CD4-positive, alpha-beta T cell (primary cell): ENCODE measurements at regions not wholly inside any gene's neighbourhood (a gene's known extent, or its start where the extent isn't known, plus 50 kb on each side); places are given as distances from the start of the nearest gene placed in this dataset.

Experiments used
- ATAC-seq: fragments of 200-7000 bp; cut with Tn5 transposase; one replicate; pipeline ENCODE4 v1.10.0; 2022; ENCODE audit warnings: mild to moderate bottlenecking; ENCODE audit not compliant: poor library complexity
- CTCF ChIA-PET: fragments of 350-600 bp; sonication (Branson Sonifier 250); formaldehyde crosslinking; loops from one replicate; lab custom pipeline; 2021; ENCODE audit warnings: antibody characterized with exemption, inconsistent platforms; lab: Charles Lee
- POLR2A ChIA-PET: fragments of 350-600 bp; sonication (Branson Sonifier 250); formaldehyde crosslinking; loops from one replicate; lab custom pipeline; 2021; ENCODE audit warnings: antibody characterized with exemption, inconsistent platforms; lab: Charles Lee
- DNase-seq, 14 experiments: peaks; one replicate each; pipeline ENCODE4 v3.0.0-alpha.2; 2013 to 2020; ENCODE audit warnings: mixed read lengths in 2 of 14
- H3K27ac ChIP-seq, 2 donors: one replicate each; pipeline versions ENCODE4 v1.5.1 to v1.7.0; 2013; ENCODE audit warnings: low read length in 2 of 2, low read depth in 1 of 2, mild to moderate bottlenecking in 1 of 2
- H3K27me3 ChIP-seq, 2 experiments: 1 replicate in 1 of 2; 2 replicates in 1 of 2; pipeline versions ENCODE4 v1.6.1 to v1.7.0; 2013; ENCODE audit warnings: low read length in 2 of 2, control low read depth in 1 of 2, mild to moderate bottlenecking in 1 of 2, moderate library complexity in 1 of 2; ENCODE audit not compliant: insufficient read depth in 2 of 2, control insufficient read depth in 1 of 2
- H3K36me3 ChIP-seq: one replicate; pipeline ENCODE4 v1.6.1; 2013; ENCODE audit warnings: low read length, control low read depth; ENCODE audit not compliant: insufficient read depth
- H3K4me1 ChIP-seq: one replicate; pipeline ENCODE4 v1.6.1; 2013; ENCODE audit warnings: low read length, control low read depth; ENCODE audit not compliant: insufficient read depth
- H3K4me3 ChIP-seq: one replicate; pipeline ENCODE4 v1.5.1; 2013; ENCODE audit warnings: mild to moderate bottlenecking, low read length, moderate library complexity
- H3K9me3 ChIP-seq, 2 experiments: 1 replicate in 1 of 2; 2 replicates in 1 of 2; pipeline versions ENCODE4 v1.6.1 to v1.7.0; 2013; ENCODE audit warnings: low read length in 2 of 2, mild to moderate bottlenecking in 2 of 2, control low read depth in 1 of 2, moderate library complexity in 1 of 2; ENCODE audit not compliant: control insufficient read depth in 1 of 2, insufficient read depth in 1 of 2
- H3K27ac Mint-ChIP-seq: one replicate; pipeline ENCODE4 v1.8.0; 2020; ENCODE audit warnings: mixed read lengths
- H3K27me3 Mint-ChIP-seq: one replicate; pipeline ENCODE4 v1.8.0; 2021; ENCODE audit warnings: mixed read lengths
- H3K36me3 Mint-ChIP-seq: one replicate; pipeline ENCODE4 v1.8.0; 2021; ENCODE audit warnings: low read depth, mixed read lengths
- H3K4me1 Mint-ChIP-seq: one replicate; pipeline ENCODE4 v1.8.0; 2021; ENCODE audit warnings: low read depth, mixed read lengths
- H3K4me3 Mint-ChIP-seq: one replicate; pipeline ENCODE4 v1.8.0; 2020; ENCODE audit warnings: mild to moderate bottlenecking, mixed read lengths
- H3K9me3 Mint-ChIP-seq: one replicate; pipeline ENCODE4 v1.8.0; 2020; ENCODE audit warnings: mixed read lengths
- CTCF ChIP-seq: fragments of 200-600 bp; IDR thresholded peaks from one replicate; pipeline ENCODE4 v1.8.0; 2022; ENCODE audit warnings: antibody characterized with exemption, mild to moderate bottlenecking
- intact Hi-C, 2 experiments: fragments of 100-400 bp; cut with DNase I in 1 of 2; cut with micrococcal nuclease in 1 of 2; formaldehyde crosslinking; loops; one replicate each; pipeline versions ENCODE4 v1.15.1 to v1.9.0; 2023 to 2025; cut with DNase I, micrococcal nuclease

- TF ChIP-seq CTCF: no peak
- DNase-seq: no peak
- H3K4me3 Mint-ChIP-seq: no peak overlapping the region
- intact Hi-C loops: no loop called here
- no peaks in the 10 kb centered on the region for H3K9me3 Mint-ChIP-seq
- POLR2A ChIA-PET: no interaction called here
- CTCF ChIA-PET: no interaction called here
- H3K4me1 Mint-ChIP-seq: no peaks in the 10 kb centered on the region
- no peaks in the 10 kb centered on the region for H3K27me3 Mint-ChIP-seq
- Histone ChIP-seq H3K36me3 (no peaks in the 10 kb centered on the region), H3K4me3 (no peak overlapping the region), H3K9me3 (no peaks in the 10 kb centered on the region), H3K27ac (no peak overlapping the region), H3K27me3 (no peaks in the 10 kb centered on the region), H3K4me1 (peaks cover 3% of the 10 kb centered on the region)
- ATAC-seq: no peak
- H3K36me3 Mint-ChIP-seq: no peaks in the 10 kb centered on the region
- H3K27ac Mint-ChIP-seq: no peak overlapping the region
These were observed 163.2 kb downstream of the SH2D4B start for GRCh38 chr10:80700760-80701444.

GRCh38 chr10:80701706-80702105 is 164.0 kb downstream of the SH2D4B start:
- no peak overlapping the region for H3K27ac ChIP-seq
- H3K4me1 ChIP-seq: peaks cover 3% of the 10 kb centered on the region
- POLR2A ChIA-PET: no interaction called here
- H3K36me3 ChIP-seq: no peaks in the 10 kb centered on the region
- H3K9me3 ChIP-seq: no peaks in the 10 kb centered on the region
- Mint-ChIP-seq H3K36me3 (no peaks in the 10 kb centered on the region), H3K4me3 (no peak overlapping the region), H3K27me3 (no peaks in the 10 kb centered on the region), H3K4me1 (no peaks in the 10 kb centered on the region), H3K27ac (no peak overlapping the region), H3K9me3 (no peaks in the 10 kb centered on the region)
- no peak for ATAC-seq
- CTCF ChIA-PET: no interaction called here
- H3K4me3 ChIP-seq: no peak overlapping the region
- TF ChIP-seq CTCF: no peak
- no peaks in the 10 kb centered on the region for H3K27me3 ChIP-seq
- intact Hi-C loops: no loop called here
- DNase-seq: no peak

GRCh38 chr10:80702143-80702542 is 164.4 kb downstream of the SH2D4B start:
- Mint-ChIP-seq H3K9me3 (no peaks in the 10 kb centered on the region), H3K27me3 (no peaks in the 10 kb centered on the region), H3K4me1 (no peaks in the 10 kb centered on the region), H3K36me3 (no peaks in the 10 kb centered on the region), H3K27ac (no peak overlapping the region), H3K4me3 (no peak overlapping the region)
- ChIA-PET CTCF (no interaction called here), POLR2A (no interaction called here)
- ATAC-seq (no peak), DNase-seq (no peak)
- Histone ChIP-seq H3K27me3 (no peaks in the 10 kb centered on the region), H3K36me3 (no peaks in the 10 kb centered on the region), H3K4me3 (no peak overlapping the region), H3K4me1 (peaks cover 3% of the 10 kb centered on the region), H3K9me3 (no peaks in the 10 kb centered on the region), H3K27ac (no peak overlapping the region)
- TF ChIP-seq CTCF: no peak
- intact Hi-C loops: no loop called here
